ENCODE measurements at regions not wholly inside any gene's neighbourhood (a gene's known extent, or its start where the extent isn't known, plus 50 kb on each side); places are given as distances from the start of the nearest gene placed in this dataset.

DNA sequence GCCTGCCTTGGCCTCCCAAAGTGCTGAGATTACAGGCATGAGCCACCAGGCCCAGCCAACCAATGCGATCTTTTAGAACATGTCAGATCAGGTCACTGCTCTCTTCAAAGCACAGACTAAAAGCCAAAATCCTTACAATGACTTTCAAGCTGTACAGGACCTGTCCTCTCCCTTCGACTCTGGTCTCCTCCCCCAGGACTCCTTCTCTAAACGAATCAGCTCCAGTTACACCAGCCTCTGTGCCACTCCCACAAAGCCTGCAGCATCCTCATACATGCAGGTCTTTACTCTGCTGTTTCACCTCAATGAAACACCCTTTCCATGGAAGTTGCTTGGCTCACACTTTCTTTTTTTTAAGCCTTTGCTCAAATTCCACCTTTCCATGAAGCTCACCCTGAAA, 436.0 kb downstream of the METTL4 start:
- no peak for TF ChIP-seq CTCF (IDR thresholded peaks at IDR 0.05)
- TF ChIP-seq POLR2A (IDR thresholded peaks at IDR 0.05): no peak

Data from breast epithelium (tissue), 3 donors.